Ovary (tissue), 3 donors: ENCODE measurements at regions not wholly inside any gene's neighbourhood (a gene's known extent, or its start where the extent isn't known, plus 50 kb on each side); places are given as distances from the start of the nearest gene placed in this dataset.

Experiments used
- CTCF ChIP-seq, 3 donors: fragments of 450-650 bp in 2 of 3; fragments of 200-600 bp in 1 of 3; IDR thresholded peaks; one replicate each; pipeline versions ENCODE4 v1.5.1 to v1.8.0; 2016 to 2022; ENCODE audit warnings: antibody characterized with exemption in 3 of 3, mild to moderate bottlenecking in 1 of 3
- EP300 ChIP-seq: sonication (generic); formaldehyde crosslinking; IDR thresholded peaks from one replicate; pipeline ENCODE4 v1.6.1; 2017; ENCODE audit warnings: antibody characterized with exemption
- donor health status: DM: no; HTN: no; CAD: no.

DNA sequence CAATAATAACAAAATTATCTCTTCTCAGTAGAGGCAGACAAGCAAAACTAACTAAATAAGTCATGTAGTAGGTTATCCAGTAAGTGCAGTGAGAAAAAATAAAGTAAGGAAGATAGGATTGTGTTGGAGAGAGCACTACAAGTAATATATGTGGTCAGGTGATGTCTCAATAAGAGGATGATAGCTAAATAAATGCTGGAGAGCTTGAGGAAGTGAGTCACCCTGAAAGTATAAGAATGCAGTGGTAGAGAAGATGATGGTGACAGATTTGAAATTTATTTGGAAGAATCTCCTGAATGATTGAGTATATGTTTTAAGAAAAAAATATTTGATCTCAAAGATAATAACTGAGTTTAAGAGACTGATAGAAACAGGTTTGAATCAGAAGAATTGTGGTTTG is 152.2 kb upstream of the PRR20A start:
- TF ChIP-seq CTCF (IDR thresholded peaks at IDR 0.05), result no peak
- no peak for TF ChIP-seq EP300
